Vagina (tissue), 2 donors: ENCODE measurements at regions not wholly inside any gene's neighbourhood (a gene's known extent, or its start where the extent isn't known, plus 50 kb on each side); places are given as distances from the start of the nearest gene placed in this dataset.

ENCODE experiments used
- POLR2A ChIP-seq, 2 donors: fragments of 450-650 bp; IDR thresholded peaks; one replicate each; pipeline ENCODE4 v1.6.1; 2017; ENCODE audit warnings: antibody characterized with exemption in 2 of 2, mild to moderate bottlenecking in 2 of 2, moderate library complexity in 2 of 2
- POLR2AphosphoS5 ChIP-seq, 2 donors: sonication (generic); formaldehyde crosslinking; IDR thresholded peaks; one replicate each; pipeline ENCODE4 v1.9.0; 2017; ENCODE audit warnings: antibody characterized with exemption in 2 of 2, mild to moderate bottlenecking in 2 of 2, low read depth in 1 of 2; ENCODE audit not compliant: insufficient read depth in 1 of 2
- TF ChIP-seq, protein P1 (sequence below), 3 experiments: fragments of 450-650 bp in 2 of 3; fragments of 200-600 bp in 1 of 3; sonication (generic) in 1 of 3; IDR thresholded peaks; one replicate each; pipeline ENCODE4 v1.5.1; 2017 to 2019; ENCODE audit warnings: antibody characterized with exemption in 3 of 3, mild to moderate bottlenecking in 2 of 3, moderate library complexity in 2 of 3

DNA sequence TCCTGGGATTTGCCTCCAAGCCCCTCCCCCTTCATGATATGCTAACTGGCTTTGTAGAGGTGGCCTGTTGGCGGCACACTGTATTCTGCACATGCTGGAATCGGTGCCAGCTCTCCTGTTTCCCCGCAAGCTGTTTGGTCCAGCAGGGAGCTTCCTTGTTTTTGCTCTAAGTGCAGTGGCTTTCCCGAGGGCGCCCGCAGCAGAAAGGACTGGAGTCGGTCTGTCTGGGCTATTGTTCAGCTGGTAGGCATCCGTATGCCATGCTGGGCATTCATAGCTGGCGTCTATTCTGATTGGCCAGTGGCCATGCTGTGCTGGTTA lies 88.9 kb upstream of the MED13L start:
- TF ChIP-seq, protein P1, sequence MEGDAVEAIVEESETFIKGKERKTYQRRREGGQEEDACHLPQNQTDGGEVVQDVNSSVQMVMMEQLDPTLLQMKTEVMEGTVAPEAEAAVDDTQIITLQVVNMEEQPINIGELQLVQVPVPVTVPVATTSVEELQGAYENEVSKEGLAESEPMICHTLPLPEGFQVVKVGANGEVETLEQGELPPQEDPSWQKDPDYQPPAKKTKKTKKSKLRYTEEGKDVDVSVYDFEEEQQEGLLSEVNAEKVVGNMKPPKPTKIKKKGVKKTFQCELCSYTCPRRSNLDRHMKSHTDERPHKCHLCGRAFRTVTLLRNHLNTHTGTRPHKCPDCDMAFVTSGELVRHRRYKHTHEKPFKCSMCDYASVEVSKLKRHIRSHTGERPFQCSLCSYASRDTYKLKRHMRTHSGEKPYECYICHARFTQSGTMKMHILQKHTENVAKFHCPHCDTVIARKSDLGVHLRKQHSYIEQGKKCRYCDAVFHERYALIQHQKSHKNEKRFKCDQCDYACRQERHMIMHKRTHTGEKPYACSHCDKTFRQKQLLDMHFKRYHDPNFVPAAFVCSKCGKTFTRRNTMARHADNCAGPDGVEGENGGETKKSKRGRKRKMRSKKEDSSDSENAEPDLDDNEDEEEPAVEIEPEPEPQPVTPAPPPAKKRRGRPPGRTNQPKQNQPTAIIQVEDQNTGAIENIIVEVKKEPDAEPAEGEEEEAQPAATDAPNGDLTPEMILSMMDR (IDR thresholded peaks at IDR 0.05), result no peak
- TF ChIP-seq POLR2AphosphoS5 (IDR thresholded peaks at IDR 0.05; ENCODE audit: insufficient read depth in 1 of 2, low read depth in 1 of 2) (no peak), POLR2A (IDR thresholded peaks at IDR 0.05) (no peak)
